ENCODE measurements at regions not wholly inside any gene's neighbourhood (a gene's known extent, or its start where the extent isn't known, plus 50 kb on each side); places are given as distances from the start of the nearest gene placed in this dataset.

GRCh38 chr13:74084375-74084935 is 49.7 kb downstream of the KLF12 start:
- Mint-ChIP-seq H3K4me1 (peaks cover 18 to 39% of the 10 kb centered on the region in 2 donors), H3K9me3 (peaks cover 0 to 2% of the 10 kb centered on the region in 2 donors), H3K36me3 (peaks cover 5 to 12% of the 10 kb centered on the region in 2 donors), H3K27ac (no peak overlapping the region), H3K4me3 (no peak overlapping the region), H3K27me3 (no peaks in the 10 kb centered on the region)
- ATAC-seq (replicated peaks) (no peak), DNase-seq (no peak)

- DNase-seq, result no peak
- peaks cover 0 to 2% of the 10 kb centered on the region in 2 donors for H3K9me3 Mint-ChIP-seq
- no peak overlapping the region for H3K27ac Mint-ChIP-seq
- H3K36me3 Mint-ChIP-seq, result peaks cover 10 to 12% of the 10 kb centered on the region in 2 donors
- no peak for ATAC-seq (replicated peaks)
- H3K27me3 Mint-ChIP-seq, result no peaks in the 10 kb centered on the region
- H3K4me1 Mint-ChIP-seq, result peaks cover 16 to 29% of the 10 kb centered on the region in 2 donors
- no peak overlapping the region for H3K4me3 Mint-ChIP-seq
Observed at GRCh38 chr13:74082741-74083160, 51.5 kb downstream of the KLF12 start.

GRCh38 chr13:74080762-74081161 is 53.4 kb downstream of the KLF12 start:
- peaks cover 0 to 2% of the 10 kb centered on the region in 2 donors for H3K9me3 Mint-ChIP-seq
- no peaks in the 10 kb centered on the region for H3K27me3 Mint-ChIP-seq
- no peak overlapping the region for H3K4me3 Mint-ChIP-seq
- H3K4me1 Mint-ChIP-seq, result peaks cover 17 to 33% of the 10 kb centered on the region in 2 donors
- H3K36me3 Mint-ChIP-seq, result peaks cover 6 to 10% of the 10 kb centered on the region in 2 donors
- no peak for ATAC-seq (replicated peaks)
- H3K27ac Mint-ChIP-seq, result no peak overlapping the region
- no peak for DNase-seq

GRCh38 chr13:74077792-74078191 is 56.4 kb downstream of the KLF12 start:
- Mint-ChIP-seq H3K27ac (no peak overlapping the region), H3K4me3 (no peak overlapping the region), H3K9me3 (peaks cover 0 to 4% of the 10 kb centered on the region in 2 donors), H3K27me3 (no peaks in the 10 kb centered on the region), H3K36me3 (peaks cover 7 to 15% of the 10 kb centered on the region in 2 donors), H3K4me1 (peaks cover 26 to 39% of the 10 kb centered on the region in 2 donors)
- ATAC-seq (replicated peaks), result no peak
- DNase-seq, result no peak

GRCh38 chr13:74077375-74077774 is 56.8 kb downstream of the KLF12 start:
- Mint-ChIP-seq H3K36me3 (peaks cover 7 to 12% of the 10 kb centered on the region in 2 donors), H3K4me3 (no peak overlapping the region), H3K27ac (no peak overlapping the region), H3K27me3 (no peaks in the 10 kb centered on the region), H3K9me3 (peaks cover 0 to 2% of the 10 kb centered on the region in 2 donors), H3K4me1 (peaks cover 23 to 35% of the 10 kb centered on the region in 2 donors)
- no peak for ATAC-seq (replicated peaks)
- DNase-seq, result no peak

- peaks cover 0 to 2% of the 10 kb centered on the region in 2 donors for H3K9me3 Mint-ChIP-seq
- H3K4me3 Mint-ChIP-seq, result no peak overlapping the region
- DNase-seq, result no peak
- H3K27me3 Mint-ChIP-seq, result no peaks in the 10 kb centered on the region
- peaks cover 34 to 49% of the 10 kb centered on the region in 2 donors for H3K4me1 Mint-ChIP-seq
- peak overlapping the region; percentile 10 for H3K27ac Mint-ChIP-seq
- peaks cover 5 to 17% of the 10 kb centered on the region in 2 donors for H3K36me3 Mint-ChIP-seq
- ATAC-seq (replicated peaks), result no peak
Observed at GRCh38 chr13:74074723-74075122, 59.5 kb downstream of the KLF12 start.

- H3K9me3 Mint-ChIP-seq, result peaks cover 0 to 2% of the 10 kb centered on the region in 2 donors
- H3K27me3 Mint-ChIP-seq, result no peaks in the 10 kb centered on the region
Observed at GRCh38 chr13:74073274-74073673, 60.9 kb downstream of the KLF12 start.

GRCh38 chr13:74070513-74070912 is 63.7 kb downstream of the KLF12 start:
- peak overlapping the region; percentile 44 for H3K27ac Mint-ChIP-seq
- no peak for DNase-seq
- H3K9me3 Mint-ChIP-seq, result peaks cover 2 to 4% of the 10 kb centered on the region in 2 donors
- no peaks in the 10 kb centered on the region for H3K27me3 Mint-ChIP-seq
- ATAC-seq (replicated peaks), result no peak
- H3K4me1 Mint-ChIP-seq, result peaks cover 40 to 64% of the 10 kb centered on the region in 2 donors
- H3K4me3 Mint-ChIP-seq, result no peak overlapping the region
- H3K36me3 Mint-ChIP-seq, result peaks cover 13 to 25% of the 10 kb centered on the region in 2 donors

More at GRCh38 chr13:74073274-74073673, 60.9 kb downstream of the KLF12 start:
- Mint-ChIP-seq H3K36me3 (peaks cover 13 to 20% of the 10 kb centered on the region in 2 donors), H3K4me3 (no peak overlapping the region), H3K4me1 (peaks cover 41 to 60% of the 10 kb centered on the region in 2 donors), H3K27ac (no peak overlapping the region)
- ATAC-seq (replicated peaks), result no peak
- DNase-seq, result no peak

GRCh38 chr13:74070065-74070464 is 64.1 kb downstream of the KLF12 start:
- peak overlapping the region; percentile 20 for H3K27ac Mint-ChIP-seq
- no peaks in the 10 kb centered on the region for H3K27me3 Mint-ChIP-seq
- DNase-seq (no peak), ATAC-seq (replicated peaks) (peak; percentile 34 to 48)
- H3K4me3 Mint-ChIP-seq, result peak overlapping the region in 1 of 2 donors; percentile 1
- peaks cover 2 to 5% of the 10 kb centered on the region in 2 donors for H3K9me3 Mint-ChIP-seq
- peaks cover 41 to 66% of the 10 kb centered on the region in 2 donors for H3K4me1 Mint-ChIP-seq
- peaks cover 13 to 26% of the 10 kb centered on the region in 2 donors for H3K36me3 Mint-ChIP-seq

- Mint-ChIP-seq H3K27ac (no peak overlapping the region), H3K4me1 (peaks cover 40 to 66% of the 10 kb centered on the region in 2 donors), H3K27me3 (no peaks in the 10 kb centered on the region), H3K9me3 (peaks cover 2 to 5% of the 10 kb centered on the region in 2 donors), H3K36me3 (peaks cover 13 to 23% of the 10 kb centered on the region in 2 donors), H3K4me3 (no peak overlapping the region)
- DNase-seq, result no peak
- ATAC-seq (replicated peaks), result no peak
Observed at GRCh38 chr13:74068471-74068870, 65.7 kb downstream of the KLF12 start.

GRCh38 chr13:74067818-74068217 is 66.4 kb downstream of the KLF12 start:
- peaks cover 41 to 66% of the 10 kb centered on the region in 2 donors for H3K4me1 Mint-ChIP-seq
- DNase-seq, result no peak
- peaks cover 0 to 5% of the 10 kb centered on the region in 2 donors for H3K9me3 Mint-ChIP-seq
- H3K27ac Mint-ChIP-seq, result no peak overlapping the region
- no peaks in the 10 kb centered on the region for H3K27me3 Mint-ChIP-seq
- no peak for ATAC-seq (replicated peaks)
- peaks cover 11 to 23% of the 10 kb centered on the region in 2 donors for H3K36me3 Mint-ChIP-seq
- no peak overlapping the region for H3K4me3 Mint-ChIP-seq

GRCh38 chr13:74066937-74067336 is 67.3 kb downstream of the KLF12 start:
- Mint-ChIP-seq H3K27ac (no peak overlapping the region), H3K27me3 (no peaks in the 10 kb centered on the region), H3K4me1 (peaks cover 48 to 73% of the 10 kb centered on the region in 2 donors), H3K9me3 (peaks cover 0 to 5% of the 10 kb centered on the region in 2 donors), H3K36me3 (peaks cover 11 to 23% of the 10 kb centered on the region in 2 donors), H3K4me3 (no peak overlapping the region)
- no peak for ATAC-seq (replicated peaks)
- DNase-seq, result no peak

GRCh38 chr13:74064805-74065312 is 69.3 kb downstream of the KLF12 start:
- no peak for DNase-seq
- ATAC-seq (replicated peaks), result no peak
- no peak overlapping the region for H3K4me3 Mint-ChIP-seq
- peak overlapping the region; percentile 3 for H3K27ac Mint-ChIP-seq
- no peaks in the 10 kb centered on the region for H3K27me3 Mint-ChIP-seq
- peaks cover 15 to 30% of the 10 kb centered on the region in 2 donors for H3K36me3 Mint-ChIP-seq
- peaks cover 48 to 82% of the 10 kb centered on the region in 2 donors for H3K4me1 Mint-ChIP-seq
- H3K9me3 Mint-ChIP-seq, result peaks cover 2 to 10% of the 10 kb centered on the region in 2 donors

- H3K27ac Mint-ChIP-seq, result no peak overlapping the region
- peak; percentile 51 to 68 for ATAC-seq (replicated peaks)
- peaks cover 41 to 83% of the 10 kb centered on the region in 2 donors for H3K4me1 Mint-ChIP-seq
Observed at GRCh38 chr13:74063533-74064100, 70.6 kb downstream of the KLF12 start.

More at GRCh38 chr13:74063533-74064100, 70.6 kb downstream of the KLF12 start:
- Mint-ChIP-seq H3K4me3 (peak overlapping the region; percentile 67 to 71), H3K27me3 (no peaks in the 10 kb centered on the region), H3K9me3 (peaks cover 2 to 11% of the 10 kb centered on the region in 2 donors), H3K36me3 (peaks cover 15 to 27% of the 10 kb centered on the region in 2 donors)
- no peak for DNase-seq

Data from stimulated activated naive B cell treated with anti-CD40 and anti-IgM and Interleukin-4, amounts not matched to agents 10 μg/mL and 1 μg/mL and 100 μg/mL, for 72 hours (primary cell).